HUES6 (cell line): ENCODE measurements at regions not wholly inside any gene's neighbourhood (a gene's known extent, or its start where the extent isn't known, plus 50 kb on each side); places are given as distances from the start of the nearest gene placed in this dataset.

Source experiments
- H3K27ac ChIP-seq: 2 replicates; pipeline ENCODE4 v1.7.0; 2013; ENCODE audit warnings: low read depth, mild to moderate bottlenecking, low read length, inconsistent platforms
- H3K27me3 ChIP-seq: 2 replicates; pipeline ENCODE4 v1.6.1; 2013; ENCODE audit warnings: low read length; ENCODE audit not compliant: control insufficient read depth, insufficient read depth
- H3K36me3 ChIP-seq: 2 replicates; pipeline ENCODE4 v1.6.1; 2013; ENCODE audit warnings: low read length; ENCODE audit not compliant: control insufficient read depth, insufficient read depth
- H3K4me1 ChIP-seq: 2 replicates; pipeline ENCODE4 v1.6.1; 2013; ENCODE audit warnings: low read length; ENCODE audit not compliant: control insufficient read depth, insufficient read depth
- H3K4me3 ChIP-seq: 2 replicates; pipeline ENCODE4 v1.5.1; 2013; ENCODE audit warnings: low read depth, low read length
- H3K9ac ChIP-seq: one replicate; pipeline ENCODE4 v1.6.1; 2013; ENCODE audit warnings: mild to moderate bottlenecking, low read length
- H3K9me3 ChIP-seq: 2 replicates; pipeline ENCODE4 v1.6.1; 2013; ENCODE audit warnings: low read depth, low read length; ENCODE audit not compliant: control insufficient read depth, insufficient read depth

- H3K27ac ChIP-seq, result no peak overlapping the region
- H3K4me3 ChIP-seq, result no peak overlapping the region
- no peaks in the 10 kb centered on the region for H3K36me3 ChIP-seq
Observed at GRCh38 chr3:182568876-182569275, 224.4 kb upstream of the ATP11B start.

GRCh38 chr3:182570946-182571594 is 222.2 kb upstream of the ATP11B start:
- no peak overlapping the region for H3K9ac ChIP-seq

More at GRCh38 chr3:182568876-182569275, 224.4 kb upstream of the ATP11B start:
- Histone ChIP-seq H3K27me3 (no peaks in the 10 kb centered on the region), H3K9ac (no peak overlapping the region), H3K4me1 (peaks cover 27% of the 10 kb centered on the region), H3K9me3 (no peaks in the 10 kb centered on the region)

GRCh38 chr3:182575941-182576340 is 217.4 kb upstream of the ATP11B start:
- no peaks in the 10 kb centered on the region for H3K9me3 ChIP-seq
- no peak overlapping the region for H3K4me3 ChIP-seq
- H3K36me3 ChIP-seq, result no peaks in the 10 kb centered on the region
- H3K27ac ChIP-seq, result no peak overlapping the region
- H3K9ac ChIP-seq, result no peak overlapping the region
- no peaks in the 10 kb centered on the region for H3K4me1 ChIP-seq
- no peaks in the 10 kb centered on the region for H3K27me3 ChIP-seq

More at GRCh38 chr3:182570946-182571594, 222.2 kb upstream of the ATP11B start:
- H3K4me1 ChIP-seq, result peaks cover 20% of the 10 kb centered on the region
- H3K4me3 ChIP-seq, result no peak overlapping the region
- H3K9me3 ChIP-seq, result no peaks in the 10 kb centered on the region
- no peaks in the 10 kb centered on the region for H3K27me3 ChIP-seq
- no peaks in the 10 kb centered on the region for H3K36me3 ChIP-seq
- no peak overlapping the region for H3K27ac ChIP-seq

GRCh38 chr3:182583545-182583944 is 209.8 kb upstream of the ATP11B start:
- H3K27ac ChIP-seq, result no peak overlapping the region
- no peaks in the 10 kb centered on the region for H3K27me3 ChIP-seq
- H3K9ac ChIP-seq, result no peak overlapping the region

GRCh38 chr3:182585532-182586150 is 207.7 kb upstream of the ATP11B start:
- H3K4me1 ChIP-seq, result no peaks in the 10 kb centered on the region
- no peak overlapping the region for H3K4me3 ChIP-seq
- H3K27me3 ChIP-seq, result no peaks in the 10 kb centered on the region
- H3K9me3 ChIP-seq, result no peaks in the 10 kb centered on the region
- H3K27ac ChIP-seq, result no peak overlapping the region
- no peak overlapping the region for H3K9ac ChIP-seq
- H3K36me3 ChIP-seq, result no peaks in the 10 kb centered on the region

More at GRCh38 chr3:182583545-182583944, 209.8 kb upstream of the ATP11B start:
- no peaks in the 10 kb centered on the region for H3K9me3 ChIP-seq
- H3K36me3 ChIP-seq, result no peaks in the 10 kb centered on the region
- H3K4me3 ChIP-seq, result no peak overlapping the region
- no peaks in the 10 kb centered on the region for H3K4me1 ChIP-seq

- no peak overlapping the region for H3K27ac ChIP-seq
- no peak overlapping the region for H3K9ac ChIP-seq
- no peaks in the 10 kb centered on the region for H3K9me3 ChIP-seq
- H3K27me3 ChIP-seq, result no peaks in the 10 kb centered on the region
- H3K4me1 ChIP-seq, result no peaks in the 10 kb centered on the region
- H3K36me3 ChIP-seq, result no peaks in the 10 kb centered on the region
- no peak overlapping the region for H3K4me3 ChIP-seq
Observed at GRCh38 chr3:182592747-182593146, 200.6 kb upstream of the ATP11B start.

- Histone ChIP-seq H3K4me3 (no peak overlapping the region), H3K36me3 (no peaks in the 10 kb centered on the region), H3K27me3 (no peaks in the 10 kb centered on the region), H3K9me3 (no peaks in the 10 kb centered on the region), H3K27ac (no peak overlapping the region), H3K9ac (no peak overlapping the region), H3K4me1 (no peaks in the 10 kb centered on the region)
Observed at GRCh38 chr3:182596676-182597410, 196.5 kb upstream of the ATP11B start.

GRCh38 chr3:182597621-182598041 is 195.7 kb upstream of the ATP11B start:
- H3K4me1 ChIP-seq, result no peaks in the 10 kb centered on the region
- no peak overlapping the region for H3K9ac ChIP-seq
- H3K27ac ChIP-seq, result no peak overlapping the region
- H3K9me3 ChIP-seq, result no peaks in the 10 kb centered on the region
- H3K36me3 ChIP-seq, result no peaks in the 10 kb centered on the region
- no peaks in the 10 kb centered on the region for H3K27me3 ChIP-seq
- H3K4me3 ChIP-seq, result no peak overlapping the region

GRCh38 chr3:182601597-182601996 is 191.7 kb upstream of the ATP11B start:
- Histone ChIP-seq H3K9ac (no peak overlapping the region), H3K27me3 (no peaks in the 10 kb centered on the region), H3K9me3 (no peaks in the 10 kb centered on the region), H3K36me3 (no peaks in the 10 kb centered on the region), H3K4me1 (no peaks in the 10 kb centered on the region), H3K4me3 (no peak overlapping the region), H3K27ac (no peak overlapping the region)

- Histone ChIP-seq H3K9ac (no peak overlapping the region), H3K27me3 (no peaks in the 10 kb centered on the region), H3K36me3 (no peaks in the 10 kb centered on the region), H3K27ac (no peak overlapping the region), H3K4me1 (no peaks in the 10 kb centered on the region), H3K9me3 (no peaks in the 10 kb centered on the region), H3K4me3 (no peak overlapping the region)
Observed at GRCh38 chr3:182603501-182603900, 189.8 kb upstream of the ATP11B start.
